Hepatocyte (in vitro differentiated cells): ENCODE measurements at regions not wholly inside any gene's neighbourhood (a gene's known extent, or its start where the extent isn't known, plus 50 kb on each side); places are given as distances from the start of the nearest gene placed in this dataset.

ENCODE experiments used
- DNase-seq: peaks from one replicate; pipeline ENCODE4 v3.0.0-alpha.2; 2016; ENCODE audit warnings: low spot score
- H2AFZ ChIP-seq: fragments of 200-600 bp; sonication (generic); 2 replicates; pipeline ENCODE4 v1.6.0; 2016; ENCODE audit warnings: antibody characterized with exemption, mild to moderate bottlenecking
- H3K27ac ChIP-seq: fragments of 200-600 bp; sonication (generic); 2 replicates; pipeline ENCODE4 v1.5.1; 2016; ENCODE audit warnings: mild to moderate bottlenecking
- H3K27me3 ChIP-seq: fragments of 200-600 bp; sonication (generic); 2 replicates; pipeline ENCODE4 v1.6.1; 2016
- H3K36me3 ChIP-seq: fragments of 200-600 bp; sonication (generic); replicated peaks from 2 replicates; pipeline ENCODE4 v1.5.1; 2016; ENCODE audit warnings: low read depth; ENCODE audit not compliant: insufficient read depth
- H3K4me1 ChIP-seq: fragments of 200-600 bp; sonication (generic); 2 replicates; pipeline ENCODE4 v1.5.1; 2016; ENCODE audit warnings: mild to moderate bottlenecking, moderate library complexity; ENCODE audit not compliant: insufficient read depth
- H3K4me2 ChIP-seq: fragments of 200-600 bp; sonication (generic); 2 replicates; pipeline ENCODE4 v1.6.0; 2016
- H3K4me3 ChIP-seq: fragments of 200-600 bp; sonication (generic); 2 replicates; pipeline ENCODE4 v1.5.1; 2016; ENCODE audit warnings: mild to moderate bottlenecking
- H3K79me2 ChIP-seq: fragments of 200-600 bp; sonication (generic); 2 replicates; pipeline ENCODE4 v1.6.0; 2017; ENCODE audit warnings: mild to moderate bottlenecking
- H3K9me2 ChIP-seq: fragments of 200-600 bp; sonication (generic); replicated peaks from 2 replicates; pipeline ENCODE4 v1.6.0; 2017; ENCODE audit warnings: mild to moderate bottlenecking; ENCODE audit not compliant: insufficient read depth
- H3K9me3 ChIP-seq: fragments of 200-600 bp; sonication (generic); 2 replicates; pipeline ENCODE4 v1.5.1; 2016; ENCODE audit warnings: low read depth, mild to moderate bottlenecking
- H4K20me1 ChIP-seq: fragments of 200-600 bp; sonication (generic); 2 replicates; pipeline ENCODE4 v1.6.0; 2016; ENCODE audit warnings: mild to moderate bottlenecking; ENCODE audit not compliant: insufficient read depth, poor library complexity, severe bottlenecking
- CTCF ChIP-seq: fragments of 200-600 bp; sonication (generic); IDR thresholded peaks from 2 replicates; pipeline ENCODE4 v1.5.1; 2016; ENCODE audit warnings: antibody characterized with exemption, mild to moderate bottlenecking; ENCODE audit not compliant: poor library complexity
- EZH2 ChIP-seq: fragments of 200-600 bp; sonication (generic); IDR thresholded peaks from 2 replicates; pipeline ENCODE4 v1.6.1; 2016; ENCODE audit warnings: antibody characterized with exemption, mild to moderate bottlenecking, borderline replicate concordance
- EZH2phosphoT487 ChIP-seq: fragments of 200-600 bp; sonication (generic); IDR thresholded peaks from one replicate; pipeline ENCODE4 v1.6.1; 2018; ENCODE audit warnings: antibody characterized with exemption, mild to moderate bottlenecking, low read depth, moderate library complexity; ENCODE audit not compliant: unreplicated experiment, severe bottlenecking
- WGBS: methylation state at CpG from one replicate; pipeline ENCODE4 v1.1.6; 2016; ENCODE audit warnings: low lambda C conversion rate; ENCODE audit errors: missing lambda C conversion rate; 5-methylcytosine and 5-hydroxymethylcytosine counted together

- Histone ChIP-seq H3K36me3 (no peaks in the 10 kb centered on the region), H3K27ac (no peak overlapping the region), H3K27me3 (no peaks in the 10 kb centered on the region), H3K4me1 (no peaks in the 10 kb centered on the region), H3K9me2 (no peaks in the 10 kb centered on the region), H4K20me1 (no peaks in the 10 kb centered on the region), H3K4me2 (no peak overlapping the region), H3K4me3 (no peak overlapping the region), H2AFZ (no peak overlapping the region), H3K9me3 (no peaks in the 10 kb centered on the region), H3K79me2 (no peaks in the 10 kb centered on the region)
- no peak for DNase-seq
- WGBS: 77% methylated on average over 2 of the region's 2 CpGs
- TF ChIP-seq CTCF: no peak
- TF ChIP-seq EZH2phosphoT487: no peak
- no peak for TF ChIP-seq EZH2
These were observed 59.5 kb downstream of the FZD1 start for GRCh38 chr7:91323626-91324158.

GRCh38 chr7:91324663-91325062 is 60.4 kb downstream of the FZD1 start:
- 64% methylated on average over 4 of the region's 4 CpGs for WGBS
- Histone ChIP-seq H3K4me1 (no peaks in the 10 kb centered on the region), H4K20me1 (no peaks in the 10 kb centered on the region), H3K9me2 (no peaks in the 10 kb centered on the region), H3K9me3 (no peaks in the 10 kb centered on the region), H2AFZ (no peak overlapping the region), H3K36me3 (no peaks in the 10 kb centered on the region), H3K79me2 (no peaks in the 10 kb centered on the region), H3K4me3 (no peak overlapping the region), H3K27ac (no peak overlapping the region), H3K27me3 (no peaks in the 10 kb centered on the region), H3K4me2 (no peak overlapping the region)
- DNase-seq: no peak
- TF ChIP-seq EZH2 (no peak), CTCF (no peak), EZH2phosphoT487 (no peak)

- Histone ChIP-seq H3K9me2 (no peaks in the 10 kb centered on the region), H3K79me2 (no peaks in the 10 kb centered on the region), H4K20me1 (no peaks in the 10 kb centered on the region), H3K4me1 (no peaks in the 10 kb centered on the region), H3K27me3 (no peaks in the 10 kb centered on the region), H3K36me3 (no peaks in the 10 kb centered on the region), H3K4me3 (no peak overlapping the region), H3K27ac (no peak overlapping the region), H2AFZ (no peak overlapping the region), H3K4me2 (no peak overlapping the region), H3K9me3 (no peaks in the 10 kb centered on the region)
- WGBS: 71% methylated on average over 3 of the region's 3 CpGs
- no peak for DNase-seq
- TF ChIP-seq EZH2phosphoT487: no peak
- TF ChIP-seq CTCF: no peak
- no peak for TF ChIP-seq EZH2
These were observed 61.5 kb downstream of the FZD1 start for GRCh38 chr7:91325726-91326125.
